AG08395 (cell line): ENCODE measurements at regions not wholly inside any gene's neighbourhood (a gene's known extent, or its start where the extent isn't known, plus 50 kb on each side); places are given as distances from the start of the nearest gene placed in this dataset.
A peak's percentile ranks its signal among the peaks of the same experiment; 100 is the strongest.

Source experiments
- DNase-seq: peaks from one replicate; pipeline ENCODE4 v3.0.0; 2012; ENCODE audit warnings: mixed read lengths, low spot score

DNA sequence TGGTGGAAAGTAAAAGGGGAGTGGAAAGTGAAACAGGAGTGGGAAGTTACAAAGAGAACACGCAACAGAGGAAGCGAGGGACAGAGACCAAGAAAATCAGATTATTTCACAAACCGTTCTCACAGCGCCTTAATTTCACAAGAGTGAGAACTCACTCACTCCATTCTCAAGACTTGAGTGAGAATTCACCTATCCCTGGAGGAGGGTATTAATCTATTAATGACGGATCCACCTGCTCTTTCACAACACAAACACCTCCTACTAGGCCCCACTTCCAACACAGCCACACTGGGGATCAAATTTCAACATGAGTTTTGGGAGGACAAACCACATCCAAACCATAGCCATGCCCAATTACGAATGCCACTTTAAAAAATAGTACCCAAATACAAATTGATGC, 297.6 kb downstream of the GPAM start:
- no peak for DNase-seq

GRCh38 chr10:111887266-111887665, 296.3 kb downstream of the GPAM start:
- no peak for DNase-seq

DNA sequence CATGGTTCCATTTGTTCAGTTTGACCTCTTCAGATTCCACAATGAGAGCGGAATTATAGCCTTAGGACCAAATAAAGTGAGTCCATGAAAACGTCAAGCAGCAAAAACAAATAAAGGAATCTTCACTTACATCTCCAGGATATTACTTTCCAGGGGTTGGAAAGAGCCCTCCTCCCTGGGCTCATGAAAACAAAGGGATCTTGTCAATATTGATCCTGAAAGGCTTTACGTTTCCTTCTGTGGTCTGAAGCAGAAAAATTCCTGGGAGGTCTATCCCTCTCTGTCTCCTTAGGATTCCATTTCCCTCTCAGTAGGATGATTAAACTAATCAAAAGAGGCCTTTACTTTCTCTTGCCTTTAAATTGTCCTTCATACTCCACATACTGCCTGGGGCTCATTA, 293.5 kb downstream of the GPAM start:
- DNase-seq: no peak

DNA sequence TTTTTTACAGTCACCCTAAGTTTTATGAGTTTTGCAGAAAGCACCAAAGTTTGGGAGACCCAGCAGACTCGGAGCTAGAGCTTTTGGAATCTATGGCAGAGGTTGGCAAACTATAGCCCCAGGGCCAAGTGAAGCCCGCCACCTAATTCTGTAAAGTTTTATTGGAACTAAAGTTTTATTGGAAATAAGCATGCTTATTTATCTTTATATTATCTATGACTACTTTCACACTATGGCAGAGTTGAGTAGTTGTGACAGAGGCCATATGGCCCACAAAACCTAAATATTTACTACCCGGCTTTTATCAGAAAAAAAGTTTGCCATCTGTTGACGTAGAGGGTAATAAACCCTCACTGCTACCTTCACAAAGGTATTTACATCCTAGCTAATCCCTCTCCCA, 267.6 kb downstream of the GPAM start:
- no peak for DNase-seq

- no peak for DNase-seq
Measured at GRCh38 chr10:111921821-111922220, 261.7 kb downstream of the GPAM start.

DNA sequence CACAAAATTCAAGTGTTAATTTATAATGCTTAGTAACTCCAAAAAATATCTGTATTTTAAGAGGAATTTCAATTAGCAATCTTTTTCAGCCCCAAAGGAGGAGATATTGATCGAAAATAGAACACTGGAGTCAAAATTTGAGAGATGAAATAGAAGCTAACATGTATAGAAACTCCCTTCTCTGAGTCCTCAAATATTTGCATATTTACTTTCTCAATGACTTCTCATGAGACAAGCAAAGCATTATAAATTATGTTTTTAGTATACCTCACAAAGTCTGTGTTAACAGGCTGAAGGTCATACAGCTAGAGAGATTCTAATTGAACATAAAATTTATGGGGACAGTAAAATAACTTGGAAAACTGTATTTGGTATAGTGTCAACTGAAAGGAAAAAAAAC, 260.5 kb downstream of the GPAM start:
- DNase-seq: no peak

- no peak for DNase-seq
Measured at GRCh38 chr10:111926286-111926685, 257.3 kb downstream of the GPAM start.

- DNase-seq: no peak
Measured at GRCh38 chr10:111933937-111934336, 249.6 kb downstream of the GPAM start.

DNA sequence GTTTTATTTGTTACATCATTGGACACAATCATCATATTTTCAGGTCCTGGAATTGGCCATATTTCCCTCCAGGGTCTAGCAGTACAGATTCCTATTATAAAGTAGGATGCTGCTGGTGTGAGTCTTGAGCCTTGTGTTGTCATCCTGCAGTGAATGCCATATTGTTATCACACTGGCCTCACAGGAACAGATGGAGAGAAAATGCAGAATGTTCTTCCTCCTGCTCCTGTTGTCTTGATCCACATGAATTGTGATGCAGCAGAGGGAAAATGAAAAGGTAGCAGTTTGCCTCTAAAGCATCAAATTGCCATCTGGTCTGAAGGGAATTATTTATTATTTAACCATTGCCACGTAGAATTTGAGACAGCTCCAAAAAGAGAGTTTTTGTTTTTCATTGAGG, 248.6 kb downstream of the GPAM start:
- no peak for DNase-seq

- no peak for DNase-seq
Measured at GRCh38 chr10:111936143-111936542, 247.4 kb downstream of the GPAM start.

- DNase-seq: no peak
Measured at GRCh38 chr10:111944331-111944730, 239.2 kb downstream of the GPAM start.

GRCh38 chr10:111953949-111954348, 229.6 kb downstream of the GPAM start:
- DNase-seq: no peak

GRCh38 chr10:111954386-111954785, 229.2 kb downstream of the GPAM start:
- no peak for DNase-seq

DNA sequence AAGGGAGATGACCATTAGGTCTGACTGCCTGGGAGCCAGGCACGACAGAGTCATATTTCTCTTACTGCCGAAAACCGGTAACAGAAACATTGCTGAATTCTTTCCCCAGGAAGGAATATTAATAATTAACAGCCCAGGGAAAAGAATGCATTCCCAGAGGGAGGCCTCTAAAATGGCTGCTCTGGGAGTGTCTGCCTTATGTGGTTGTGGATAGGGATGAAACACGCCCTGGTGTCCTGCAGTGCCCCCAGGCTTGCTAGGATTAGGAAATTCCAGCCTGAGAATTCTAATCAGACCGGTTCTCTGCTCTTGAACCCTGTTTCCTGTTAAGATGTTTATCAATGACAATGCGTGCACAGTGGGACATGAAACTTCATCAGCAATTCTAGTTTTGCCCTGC, 226.7 kb downstream of the GPAM start:
- DNase-seq: no peak

DNA sequence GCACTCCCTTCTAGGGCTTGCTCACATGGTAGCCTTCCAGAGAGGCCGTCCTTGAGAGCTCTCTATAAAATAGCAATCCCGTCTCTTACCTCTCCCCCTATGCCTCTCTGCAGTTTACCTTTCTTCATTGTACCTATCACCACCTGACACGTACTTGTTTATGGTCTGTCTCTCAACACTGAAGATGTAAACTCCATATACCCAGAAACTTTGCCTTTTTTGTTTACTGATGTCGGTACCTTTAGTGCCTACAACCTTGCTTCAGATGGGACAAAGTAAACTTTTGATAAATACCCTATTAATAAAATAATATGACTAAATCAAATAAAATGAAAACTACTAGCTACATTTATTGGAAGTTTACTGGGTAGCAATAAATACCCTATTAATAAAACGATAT, 220.6 kb downstream of the GPAM start:
- DNase-seq: no peak

DNA sequence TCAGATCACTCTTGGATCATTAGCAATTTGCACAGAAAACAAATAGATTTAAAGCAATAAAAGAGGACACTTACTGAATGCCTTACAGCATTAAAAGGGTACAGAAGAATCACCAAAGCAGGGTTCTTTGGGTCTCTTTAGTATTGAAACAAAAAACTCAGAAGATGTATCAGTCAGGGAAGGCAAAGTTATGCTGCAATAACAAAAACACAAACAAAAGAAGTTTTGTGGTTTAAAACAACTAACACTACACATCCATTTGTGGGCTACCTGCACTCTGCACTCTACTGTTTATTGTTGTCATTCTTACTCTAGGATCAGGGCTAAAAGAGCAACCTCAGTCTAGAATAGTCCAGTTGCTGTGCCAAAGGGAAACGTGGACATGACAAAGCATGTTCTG, 216.4 kb downstream of the GPAM start:
- no peak for DNase-seq

GRCh38 chr10:111967547-111967946, 216.0 kb downstream of the GPAM start:
- DNase-seq: no peak

DNA sequence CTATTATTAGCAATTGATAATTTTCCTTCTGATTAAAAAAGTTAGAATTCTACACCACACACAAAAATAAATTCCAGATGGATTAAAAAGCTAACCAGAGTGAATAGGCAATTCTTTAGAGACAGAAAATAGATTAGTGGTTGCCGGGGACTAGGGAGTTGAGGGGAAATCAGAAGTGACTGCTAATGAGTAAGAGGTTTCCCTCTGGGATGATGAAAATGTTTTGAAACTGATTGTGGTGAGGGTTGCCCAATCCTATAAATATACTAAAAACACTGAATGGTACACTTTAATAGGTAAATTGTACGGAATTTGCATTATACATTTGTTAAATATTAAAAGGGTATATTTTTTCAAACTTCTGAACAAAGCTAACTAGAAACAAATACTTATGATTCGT, 214.9 kb downstream of the GPAM start:
- peak; percentile 13 for DNase-seq

DNA sequence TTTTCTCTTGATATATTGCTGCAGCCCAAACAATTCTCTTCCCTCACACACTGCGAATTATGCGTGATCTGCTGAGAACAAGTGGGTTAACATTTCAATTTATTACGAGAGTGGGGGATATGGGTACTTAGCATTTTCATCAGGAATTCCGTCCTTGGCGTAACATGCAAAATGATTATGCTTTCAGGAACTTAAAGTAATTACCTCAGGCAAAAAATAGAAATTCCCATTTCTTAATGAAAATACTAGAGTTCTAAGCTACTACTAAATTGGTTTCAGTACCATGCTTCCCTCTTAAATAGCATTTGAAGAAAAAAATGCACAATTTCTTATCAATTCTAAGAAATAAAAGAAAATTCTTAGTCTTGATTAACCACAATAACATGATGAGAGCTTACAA, 213.5 kb downstream of the GPAM start:
- DNase-seq: no peak

DNA sequence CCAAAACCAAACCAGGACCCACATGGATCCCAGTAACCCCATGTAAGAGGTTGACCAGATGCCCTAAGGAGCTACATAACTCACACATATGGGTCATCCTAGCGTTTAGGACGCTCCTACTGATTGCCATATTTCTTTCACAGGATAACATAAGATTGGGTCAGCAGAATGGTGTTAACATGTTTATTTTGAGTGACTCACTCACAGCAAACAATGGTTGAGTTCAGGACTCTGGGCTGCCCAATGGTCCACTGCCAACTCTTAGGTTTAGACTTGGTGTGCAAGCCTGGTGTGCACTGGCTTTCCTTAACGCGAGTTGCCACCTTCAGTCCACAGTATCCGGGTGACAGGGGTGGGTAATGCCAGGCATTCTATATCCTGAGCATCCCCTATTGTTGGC, 211.5 kb downstream of the GPAM start:
- DNase-seq: no peak

GRCh38 chr10:111973306-111973705, 210.3 kb downstream of the GPAM start:
- DNase-seq: peak; percentile 37

DNA sequence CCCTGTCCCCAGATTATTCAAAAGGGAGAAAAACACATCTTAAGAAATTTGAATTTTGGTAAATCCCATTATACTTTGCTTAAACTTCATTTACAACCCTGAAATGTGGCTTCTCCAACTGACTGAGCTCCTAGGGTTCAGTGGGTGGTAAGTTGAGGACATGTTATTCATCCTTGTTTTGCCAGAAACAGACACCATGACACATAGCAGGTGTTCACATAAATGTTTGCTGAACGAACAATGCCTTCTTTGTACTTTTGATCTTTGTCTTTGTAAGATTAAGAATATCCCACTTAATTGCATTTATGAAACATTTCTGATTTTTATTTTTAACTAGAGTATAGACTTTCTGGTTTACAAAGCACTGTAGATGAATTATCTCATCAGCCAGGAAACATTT, 209.7 kb downstream of the GPAM start:
- no peak for DNase-seq

GRCh38 chr10:111974325-111974724, 209.2 kb downstream of the GPAM start:
- DNase-seq: no peak

DNA sequence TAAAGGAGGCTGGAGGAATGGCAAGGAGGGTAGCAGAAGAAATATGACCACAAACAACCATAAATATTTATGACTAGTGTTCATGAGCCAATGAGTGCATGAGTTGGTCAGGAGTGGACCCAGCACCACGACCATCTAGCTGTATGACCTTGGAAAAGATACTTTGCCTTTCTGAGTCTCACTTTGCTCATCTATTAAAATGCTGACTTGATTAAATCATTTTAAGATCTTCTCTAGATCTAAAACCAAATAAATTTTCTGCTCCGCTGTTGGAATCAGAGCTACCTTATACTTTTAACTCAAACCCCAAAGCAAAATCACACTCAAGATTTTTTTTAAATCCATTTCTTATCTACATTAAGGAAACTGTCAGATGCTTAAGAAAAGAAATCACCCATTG, 207.0 kb downstream of the GPAM start:
- no peak for DNase-seq

- DNase-seq: no peak
Measured at GRCh38 chr10:111984057-111984456, 199.5 kb downstream of the GPAM start.
